ENCODE measurements at regions not wholly inside any gene's neighbourhood (a gene's known extent, or its start where the extent isn't known, plus 50 kb on each side); places are given as distances from the start of the nearest gene placed in this dataset.

DNA sequence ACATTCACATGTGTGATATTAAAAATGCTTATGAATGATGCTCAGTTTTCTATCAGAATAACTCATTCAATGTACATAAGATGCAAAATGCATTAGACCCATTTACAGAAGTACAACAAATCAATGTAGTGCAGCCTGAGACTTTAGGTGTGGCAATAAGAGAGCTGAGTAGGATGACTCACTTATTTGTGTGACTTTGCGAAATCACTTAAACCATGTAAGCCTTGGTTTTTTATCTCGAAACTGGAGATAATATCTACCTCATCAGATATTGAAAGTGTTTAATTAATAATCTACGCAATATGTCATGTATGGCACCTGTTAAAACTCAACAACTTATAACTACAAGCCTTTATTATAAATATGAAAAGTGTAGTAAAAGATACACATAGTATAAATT is 105.7 kb upstream of the LUZP2 start:
- Histone ChIP-seq H3K4me2 (ENCODE audit: low read length, poor library complexity, severe bottlenecking) (no peak overlapping the region), H2BK5ac (ENCODE audit: low read depth, low read length, poor library complexity, severe bottlenecking) (no peak overlapping the region), H3K79me1 (replicated peaks; ENCODE audit: low read length, poor library complexity, severe bottlenecking) (no peaks in the 10 kb centered on the region), H4K91ac (ENCODE audit: low read length) (no peak overlapping the region), H3K27me3 (ENCODE audit: control insufficient read depth in 1 of 2, insufficient read depth in 1 of 2, low read length in 2 of 2) (no peaks in the 10 kb centered on the region), H2BK120ac (ENCODE audit: low read depth, low read length) (no peak overlapping the region), H3K36me3 (ENCODE audit: control insufficient read depth in 1 of 2, insufficient read depth in 2 of 2, low read depth in 1 of 2, low read length in 2 of 2) (no peaks in the 10 kb centered on the region), H3K4ac (ENCODE audit: low read depth in 1 of 2, low read length in 2 of 2) (no peak overlapping the region), H3K18ac (ENCODE audit: low read depth in 1 of 2, low read length in 2 of 2) (no peak overlapping the region), H4K8ac (ENCODE audit: low read length) (no peak overlapping the region), H3K4me1 (ENCODE audit: control insufficient read depth, insufficient read depth, low read depth, low read length) (no peaks in the 10 kb centered on the region), H2AK5ac (ENCODE audit: low read length, severe bottlenecking) (no peak overlapping the region), H2AFZ (ENCODE audit: low read depth, low read length) (no peak overlapping the region), H3K4me3 (ENCODE audit: insufficient read depth in 1 of 2, low read depth in 1 of 2, low read length in 2 of 2) (no peak overlapping the region), H3K9me3 (ENCODE audit: control insufficient read depth, low read length) (no peaks in the 10 kb centered on the region), H2BK12ac (ENCODE audit: low read length in 2 of 2) (no peak overlapping the region), H3K23ac (ENCODE audit: low read length in 2 of 2) (no peak overlapping the region), H2BK15ac (ENCODE audit: low read depth, poor library complexity, severe bottlenecking) (no peak overlapping the region), H3K14ac (ENCODE audit: low read length in 2 of 2) (no peak overlapping the region), H3K27ac (ENCODE audit: low read length, poor library complexity, severe bottlenecking) (no peak overlapping the region), H3K9ac (ENCODE audit: low read length) (no peak overlapping the region)
- WGBS = no CpG with 5 or more reads among the region's 3 CpGs
- peak; percentile 86 for DNase-seq

DNA sequence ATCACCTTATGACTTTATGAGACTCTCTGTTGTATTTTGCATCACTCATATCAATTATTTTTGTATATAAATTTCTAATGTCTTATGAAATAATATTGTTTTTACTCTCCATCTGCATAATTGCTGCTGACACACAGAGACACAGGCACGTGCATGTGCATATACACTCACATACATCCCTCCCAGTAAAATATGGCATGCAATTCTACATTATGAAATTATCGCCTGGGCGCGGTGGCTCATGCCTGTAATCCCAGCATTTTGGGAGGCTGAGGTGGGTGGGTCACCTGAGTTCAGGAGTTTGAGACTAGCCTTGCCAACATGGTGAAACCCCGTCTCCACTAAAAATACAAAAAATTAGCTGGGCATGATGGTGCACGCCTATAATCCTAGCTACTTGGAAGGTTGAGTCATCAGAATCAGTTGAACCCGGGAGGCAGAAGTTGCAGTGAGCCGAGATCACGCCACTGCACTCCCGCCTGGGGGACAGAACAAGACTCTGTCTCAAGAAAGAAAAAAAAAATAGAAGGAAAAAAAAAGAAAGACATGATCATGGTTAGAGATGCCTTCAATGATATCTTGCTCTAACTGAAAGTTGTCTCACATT is 96.7 kb upstream of the LUZP2 start:
- no peaks in the 10 kb centered on the region for H3K27me3 ChIP-seq (ENCODE audit: control insufficient read depth in 1 of 2, insufficient read depth in 1 of 2, low read length in 2 of 2)
- DNase-seq = no peak
- H3K4ac ChIP-seq (ENCODE audit: low read depth in 1 of 2, low read length in 2 of 2) = no peak overlapping the region
- H3K36me3 ChIP-seq (ENCODE audit: control insufficient read depth in 1 of 2, insufficient read depth in 2 of 2, low read depth in 1 of 2, low read length in 2 of 2) = no peaks in the 10 kb centered on the region
- 88% methylated on average over 9 of the region's 10 CpGs for WGBS
- no peaks in the 10 kb centered on the region for H3K79me1 ChIP-seq (replicated peaks; ENCODE audit: low read length, poor library complexity, severe bottlenecking)
- H3K23ac ChIP-seq (ENCODE audit: low read length in 2 of 2) = no peak overlapping the region
- H3K4me2 ChIP-seq (ENCODE audit: low read length, poor library complexity, severe bottlenecking) = no peak overlapping the region
- H2BK120ac ChIP-seq (ENCODE audit: low read depth, low read length) = no peak overlapping the region
- H2BK15ac ChIP-seq (ENCODE audit: low read depth, poor library complexity, severe bottlenecking) = no peak overlapping the region
- H3K9ac ChIP-seq (ENCODE audit: low read length) = no peak overlapping the region
- no peak overlapping the region for H3K14ac ChIP-seq (ENCODE audit: low read length in 2 of 2)
- no peak overlapping the region for H4K8ac ChIP-seq (ENCODE audit: low read length)
- H2AFZ ChIP-seq (ENCODE audit: low read depth, low read length) = no peak overlapping the region
- H4K91ac ChIP-seq (ENCODE audit: low read length) = no peak overlapping the region
- H3K18ac ChIP-seq (ENCODE audit: low read depth in 1 of 2, low read length in 2 of 2) = no peak overlapping the region
- H3K4me3 ChIP-seq (ENCODE audit: insufficient read depth in 1 of 2, low read depth in 1 of 2, low read length in 2 of 2) = no peak overlapping the region
- H3K4me1 ChIP-seq (ENCODE audit: control insufficient read depth, insufficient read depth, low read depth, low read length) = no peaks in the 10 kb centered on the region
- no peak overlapping the region for H3K27ac ChIP-seq (ENCODE audit: low read length, poor library complexity, severe bottlenecking)
- no peak overlapping the region for H2AK5ac ChIP-seq (ENCODE audit: low read length, severe bottlenecking)
- no peak overlapping the region for H2BK12ac ChIP-seq (ENCODE audit: low read length in 2 of 2)
- H2BK5ac ChIP-seq (ENCODE audit: low read depth, low read length, poor library complexity, severe bottlenecking) = no peak overlapping the region
- H3K9me3 ChIP-seq (ENCODE audit: control insufficient read depth, low read length) = no peaks in the 10 kb centered on the region

DNA sequence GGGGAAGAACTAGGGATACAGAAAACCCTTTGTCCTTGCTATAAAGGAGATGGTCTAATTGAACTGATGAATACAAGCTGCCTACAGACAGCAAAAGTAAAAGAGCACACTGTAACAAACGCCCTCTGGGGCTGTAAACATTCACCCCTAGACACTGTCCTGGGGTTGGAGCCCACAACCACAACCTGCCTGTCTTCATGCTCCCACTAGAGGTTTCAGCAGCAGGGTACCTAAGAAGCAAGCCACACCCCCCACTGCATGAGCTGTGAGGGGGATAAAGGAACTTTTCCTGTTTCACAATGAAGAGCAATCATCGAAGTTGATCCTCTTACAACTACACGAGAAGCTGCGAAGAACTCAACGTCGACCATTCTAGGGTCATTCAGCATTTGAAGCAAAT is 90.5 kb upstream of the LUZP2 start:
- Histone ChIP-seq H2BK15ac (ENCODE audit: low read depth, poor library complexity, severe bottlenecking) (no peak overlapping the region), H4K91ac (ENCODE audit: low read length) (no peak overlapping the region), H3K4me3 (ENCODE audit: insufficient read depth in 1 of 2, low read depth in 1 of 2, low read length in 2 of 2) (no peak overlapping the region), H4K8ac (ENCODE audit: low read length) (no peak overlapping the region), H2AFZ (ENCODE audit: low read depth, low read length) (no peak overlapping the region), H3K79me1 (replicated peaks; ENCODE audit: low read length, poor library complexity, severe bottlenecking) (no peaks in the 10 kb centered on the region), H3K18ac (ENCODE audit: low read depth in 1 of 2, low read length in 2 of 2) (no peak overlapping the region), H3K9me3 (ENCODE audit: control insufficient read depth, low read length) (no peaks in the 10 kb centered on the region), H3K4ac (ENCODE audit: low read depth in 1 of 2, low read length in 2 of 2) (no peak overlapping the region), H3K4me1 (ENCODE audit: control insufficient read depth, insufficient read depth, low read depth, low read length) (no peaks in the 10 kb centered on the region), H3K23ac (ENCODE audit: low read length in 2 of 2) (no peak overlapping the region), H3K36me3 (ENCODE audit: control insufficient read depth in 1 of 2, insufficient read depth in 2 of 2, low read depth in 1 of 2, low read length in 2 of 2) (no peaks in the 10 kb centered on the region), H3K9ac (ENCODE audit: low read length) (no peak overlapping the region), H3K4me2 (ENCODE audit: low read length, poor library complexity, severe bottlenecking) (no peak overlapping the region), H3K14ac (ENCODE audit: low read length in 2 of 2) (no peak overlapping the region), H2AK5ac (ENCODE audit: low read length, severe bottlenecking) (no peak overlapping the region), H2BK120ac (ENCODE audit: low read depth, low read length) (no peak overlapping the region), H3K27me3 (ENCODE audit: control insufficient read depth in 1 of 2, insufficient read depth in 1 of 2, low read length in 2 of 2) (no peaks in the 10 kb centered on the region), H2BK5ac (ENCODE audit: low read depth, low read length, poor library complexity, severe bottlenecking) (no peak overlapping the region), H3K27ac (ENCODE audit: low read length, poor library complexity, severe bottlenecking) (no peak overlapping the region), H2BK12ac (ENCODE audit: low read length in 2 of 2) (no peak overlapping the region)
- no peak for DNase-seq
- WGBS = 86% methylated on average over 6 of the region's 6 CpGs

DNA sequence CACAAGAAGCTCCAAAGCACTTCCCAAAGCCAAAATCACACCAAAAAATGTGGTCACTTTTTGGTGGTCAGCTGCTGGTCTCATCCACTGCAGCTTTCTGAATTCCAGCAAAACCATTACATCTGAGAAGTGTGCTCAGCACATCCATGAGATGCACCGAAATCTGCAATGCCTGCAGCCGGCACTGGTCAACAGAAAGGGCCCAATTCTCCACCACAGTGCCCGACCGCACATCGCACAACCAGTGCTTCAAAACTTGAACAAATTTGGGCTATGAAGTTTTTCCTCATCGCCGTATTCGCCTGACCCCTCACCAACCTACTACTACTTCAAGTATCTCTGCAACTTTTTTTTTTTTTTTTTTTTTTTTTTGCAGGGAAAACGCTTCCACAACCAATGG is 89.9 kb upstream of the LUZP2 start:
- DNase-seq = no peak
- Histone ChIP-seq H2BK5ac (ENCODE audit: low read depth, low read length, poor library complexity, severe bottlenecking) (no peak overlapping the region), H3K4me3 (ENCODE audit: insufficient read depth in 1 of 2, low read depth in 1 of 2, low read length in 2 of 2) (no peak overlapping the region), H3K4me2 (ENCODE audit: low read length, poor library complexity, severe bottlenecking) (no peak overlapping the region), H3K4ac (ENCODE audit: low read depth in 1 of 2, low read length in 2 of 2) (no peak overlapping the region), H2AFZ (ENCODE audit: low read depth, low read length) (no peak overlapping the region), H4K91ac (ENCODE audit: low read length) (no peak overlapping the region), H2AK5ac (ENCODE audit: low read length, severe bottlenecking) (no peak overlapping the region), H3K36me3 (ENCODE audit: control insufficient read depth in 1 of 2, insufficient read depth in 2 of 2, low read depth in 1 of 2, low read length in 2 of 2) (no peaks in the 10 kb centered on the region), H2BK120ac (ENCODE audit: low read depth, low read length) (no peak overlapping the region), H3K4me1 (ENCODE audit: control insufficient read depth, insufficient read depth, low read depth, low read length) (no peaks in the 10 kb centered on the region), H3K9me3 (ENCODE audit: control insufficient read depth, low read length) (no peaks in the 10 kb centered on the region), H3K23ac (ENCODE audit: low read length in 2 of 2) (no peak overlapping the region), H2BK15ac (ENCODE audit: low read depth, poor library complexity, severe bottlenecking) (no peak overlapping the region), H4K8ac (ENCODE audit: low read length) (no peak overlapping the region), H2BK12ac (ENCODE audit: low read length in 2 of 2) (no peak overlapping the region), H3K27me3 (ENCODE audit: control insufficient read depth in 1 of 2, insufficient read depth in 1 of 2, low read length in 2 of 2) (no peaks in the 10 kb centered on the region), H3K18ac (ENCODE audit: low read depth in 1 of 2, low read length in 2 of 2) (no peak overlapping the region), H3K9ac (ENCODE audit: low read length) (no peak overlapping the region), H3K79me1 (replicated peaks; ENCODE audit: low read length, poor library complexity, severe bottlenecking) (no peaks in the 10 kb centered on the region), H3K14ac (ENCODE audit: low read length in 2 of 2) (no peak overlapping the region), H3K27ac (ENCODE audit: low read length, poor library complexity, severe bottlenecking) (no peak overlapping the region)
- 97% methylated on average over 9 of the region's 9 CpGs for WGBS
